Activated T-cell treated with anti-CD3 and anti-CD28 coated beads, Interleukin-2, amount 50 U/mL, for 1 hour (primary cell): ENCODE measurements at regions not wholly inside any gene's neighbourhood (a gene's known extent, or its start where the extent isn't known, plus 50 kb on each side); places are given as distances from the start of the nearest gene placed in this dataset.
"Not testable (repeated sequence)": the region's sequence is repeated elsewhere in the genome, so short reads cannot be mapped to it uniquely, and the experiment has no call there.

Experiments
- DNase-seq: peaks from one replicate; pipeline ENCODE4 v3.0.0-alpha.2; 2020

GRCh38 chr15:81813215-81813614 is 232.6 kb downstream of the MEX3B start:
- no peak for DNase-seq

- no peak for DNase-seq
These were observed 233.4 kb downstream of the MEX3B start for GRCh38 chr15:81812456-81812855.

- DNase-seq = no peak
These were observed 234.1 kb downstream of the MEX3B start for GRCh38 chr15:81811736-81812135.

GRCh38 chr15:81809543-81809942 is 236.3 kb downstream of the MEX3B start:
- DNase-seq = no peak

- no peak for DNase-seq
These were observed 238.0 kb downstream of the MEX3B start for GRCh38 chr15:81807806-81808205.

- no peak for DNase-seq
These were observed 238.6 kb downstream of the MEX3B start for GRCh38 chr15:81807186-81807585.

GRCh38 chr15:81795899-81796298 is 249.9 kb downstream of the MEX3B start:
- DNase-seq = no peak

- DNase-seq = no peak
These were observed 253.2 kb downstream of the MEX3B start for GRCh38 chr15:81792646-81793045.

- DNase-seq = not testable (repeated sequence)
These were observed 254.5 kb downstream of the MEX3B start for GRCh38 chr15:81791322-81791721.

- DNase-seq = no peak
These were observed 256.4 kb downstream of the MEX3B start for GRCh38 chr15:81789403-81789802.

GRCh38 chr15:81786776-81787175 is 259.0 kb downstream of the MEX3B start:
- no peak for DNase-seq

GRCh38 chr15:81785679-81786078 is 260.1 kb downstream of the MEX3B start:
- no peak for DNase-seq

- DNase-seq = no peak
These were observed 260.6 kb downstream of the MEX3B start for GRCh38 chr15:81785181-81785580.

- no peak for DNase-seq
These were observed 261.1 kb downstream of the MEX3B start for GRCh38 chr15:81784751-81785150.

- no peak for DNase-seq
These were observed 262.2 kb downstream of the MEX3B start for GRCh38 chr15:81783586-81783985.

GRCh38 chr15:81783076-81783475 is 262.7 kb downstream of the MEX3B start:
- DNase-seq = no peak

- no peak for DNase-seq
These were observed 264.4 kb downstream of the MEX3B start for GRCh38 chr15:81781395-81781794.

- no peak for DNase-seq
These were observed 264.9 kb downstream of the MEX3B start for GRCh38 chr15:81780966-81781365.

GRCh38 chr15:81779181-81779580 is 266.6 kb downstream of the MEX3B start:
- no peak for DNase-seq

GRCh38 chr15:81777546-81777945 is 268.3 kb downstream of the MEX3B start:
- DNase-seq = no peak

- DNase-seq = no peak
These were observed 268.8 kb downstream of the MEX3B start for GRCh38 chr15:81776976-81777375.

GRCh38 chr15:81775779-81776178 is 270.0 kb downstream of the MEX3B start:
- not testable (repeated sequence) for DNase-seq

- DNase-seq = no peak
These were observed 271.5 kb downstream of the MEX3B start for GRCh38 chr15:81774309-81774708.

GRCh38 chr15:81768773-81769172 is 277.0 kb downstream of the MEX3B start:
- no peak for DNase-seq

GRCh38 chr15:81766829-81767475 is 278.9 kb downstream of the MEX3B start:
- DNase-seq = no peak
